Omental fat pad (tissue), 3 donors: ENCODE measurements at regions not wholly inside any gene's neighbourhood (a gene's known extent, or its start where the extent isn't known, plus 50 kb on each side); places are given as distances from the start of the nearest gene placed in this dataset.

Experiments
- ATAC-seq: fragments of 150-250 bp; one replicate; pipeline ENCODE4 v1.9.1; 2016; ENCODE audit warnings: mild to moderate bottlenecking, moderate library complexity; ENCODE audit not compliant: low FRiP score
- DNase-seq: peaks from one replicate; pipeline ENCODE4 v3.0.0-alpha.2; 2019; ENCODE audit warnings: low spot score
- TF ChIP-seq, protein P1 (sequence below), 3 donors: fragments of 450-650 bp; IDR thresholded peaks; one replicate each; pipeline ENCODE4 v1.5.1; 2016 to 2017; ENCODE audit warnings: antibody characterized with exemption in 3 of 3, mild to moderate bottlenecking in 3 of 3, moderate library complexity in 2 of 3

DNA sequence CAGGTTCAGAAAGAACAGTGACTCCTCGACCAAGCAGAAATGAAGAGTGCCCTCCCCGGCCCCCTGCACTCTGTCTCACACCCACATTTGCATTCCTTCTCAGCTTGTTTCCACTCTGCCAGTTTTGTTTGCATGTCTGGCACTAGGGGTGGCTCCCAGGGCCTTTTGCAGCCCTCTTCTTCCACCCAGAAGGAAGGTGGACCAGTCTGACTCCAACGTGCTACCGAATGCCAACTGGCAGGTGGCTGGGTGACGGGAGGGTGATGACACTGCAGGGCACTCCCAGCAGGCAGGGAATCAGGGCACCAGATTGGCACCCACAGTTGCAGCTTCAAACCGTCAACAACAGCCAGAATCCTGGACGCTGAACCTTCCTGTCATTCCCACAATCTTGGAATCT, 371.1 kb downstream of the TXNL1 start:
- TF ChIP-seq, protein P1, sequence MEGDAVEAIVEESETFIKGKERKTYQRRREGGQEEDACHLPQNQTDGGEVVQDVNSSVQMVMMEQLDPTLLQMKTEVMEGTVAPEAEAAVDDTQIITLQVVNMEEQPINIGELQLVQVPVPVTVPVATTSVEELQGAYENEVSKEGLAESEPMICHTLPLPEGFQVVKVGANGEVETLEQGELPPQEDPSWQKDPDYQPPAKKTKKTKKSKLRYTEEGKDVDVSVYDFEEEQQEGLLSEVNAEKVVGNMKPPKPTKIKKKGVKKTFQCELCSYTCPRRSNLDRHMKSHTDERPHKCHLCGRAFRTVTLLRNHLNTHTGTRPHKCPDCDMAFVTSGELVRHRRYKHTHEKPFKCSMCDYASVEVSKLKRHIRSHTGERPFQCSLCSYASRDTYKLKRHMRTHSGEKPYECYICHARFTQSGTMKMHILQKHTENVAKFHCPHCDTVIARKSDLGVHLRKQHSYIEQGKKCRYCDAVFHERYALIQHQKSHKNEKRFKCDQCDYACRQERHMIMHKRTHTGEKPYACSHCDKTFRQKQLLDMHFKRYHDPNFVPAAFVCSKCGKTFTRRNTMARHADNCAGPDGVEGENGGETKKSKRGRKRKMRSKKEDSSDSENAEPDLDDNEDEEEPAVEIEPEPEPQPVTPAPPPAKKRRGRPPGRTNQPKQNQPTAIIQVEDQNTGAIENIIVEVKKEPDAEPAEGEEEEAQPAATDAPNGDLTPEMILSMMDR (IDR thresholded peaks at IDR 0.05): no peak
- ATAC-seq (no peak), DNase-seq (no peak)

DNA sequence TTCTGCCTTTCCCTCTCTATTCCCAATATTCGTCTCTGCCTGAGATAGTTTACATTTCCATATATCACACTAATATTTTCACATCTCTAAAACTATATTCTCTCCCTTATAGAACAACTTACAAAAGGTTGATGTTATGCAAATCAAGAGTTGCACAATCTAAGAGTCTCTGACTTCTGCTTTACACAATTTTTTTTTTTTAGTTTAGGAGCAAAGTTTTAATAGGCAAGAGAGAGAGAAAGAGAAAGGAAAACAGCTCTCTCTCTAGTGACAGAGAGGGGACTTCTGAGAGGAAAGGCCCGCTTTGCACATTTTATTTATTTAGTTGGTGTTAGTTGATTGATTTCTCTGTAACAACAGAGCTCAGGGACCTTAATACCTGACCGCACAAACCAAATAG, 380.2 kb downstream of the TXNL1 start:
- DNase-seq (no peak), ATAC-seq (no peak)
- TF ChIP-seq, protein P1 (IDR thresholded peaks at IDR 0.05): no peak

- TF ChIP-seq, protein P1 (IDR thresholded peaks at IDR 0.05): no peak
- peak; percentile 44 for ATAC-seq
These were observed 381.2 kb downstream of the TXNL1 start for GRCh38 chr18:56257205-56257604.

GRCh38 chr18:56256659-56257058, 381.7 kb downstream of the TXNL1 start:
- TF ChIP-seq, protein P1 (IDR thresholded peaks at IDR 0.05): no peak
- no peak for DNase-seq
- no peak for ATAC-seq

More at GRCh38 chr18:56257205-56257604, 381.2 kb downstream of the TXNL1 start:
- no peak for DNase-seq

DNA sequence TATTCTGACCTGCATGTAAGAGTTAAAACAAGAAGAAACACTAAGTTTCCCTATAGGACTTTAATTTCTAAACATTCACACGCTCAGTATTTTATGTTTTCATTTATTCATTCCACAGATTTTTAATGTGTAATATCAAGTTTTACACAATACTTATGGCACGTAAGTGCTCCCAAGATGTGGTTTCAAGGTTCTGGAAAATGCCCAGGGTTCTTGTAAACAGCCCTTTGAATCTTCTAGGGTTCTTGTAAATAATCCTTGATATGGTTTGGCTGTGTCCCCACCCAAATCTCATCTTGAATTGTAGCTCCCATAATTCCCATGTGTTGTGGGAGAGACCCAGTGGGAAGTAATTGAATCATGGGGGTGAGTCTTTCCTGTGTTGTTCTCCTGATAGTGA, 383.0 kb downstream of the TXNL1 start:
- DNase-seq (no peak), ATAC-seq (no peak)
- TF ChIP-seq, protein P1 (IDR thresholded peaks at IDR 0.05): no peak

- TF ChIP-seq, protein P1 (IDR thresholded peaks at IDR 0.05): no peak
- no peak for DNase-seq
- no peak for ATAC-seq
These were observed 385.9 kb downstream of the TXNL1 start for GRCh38 chr18:56252456-56252855.

DNA sequence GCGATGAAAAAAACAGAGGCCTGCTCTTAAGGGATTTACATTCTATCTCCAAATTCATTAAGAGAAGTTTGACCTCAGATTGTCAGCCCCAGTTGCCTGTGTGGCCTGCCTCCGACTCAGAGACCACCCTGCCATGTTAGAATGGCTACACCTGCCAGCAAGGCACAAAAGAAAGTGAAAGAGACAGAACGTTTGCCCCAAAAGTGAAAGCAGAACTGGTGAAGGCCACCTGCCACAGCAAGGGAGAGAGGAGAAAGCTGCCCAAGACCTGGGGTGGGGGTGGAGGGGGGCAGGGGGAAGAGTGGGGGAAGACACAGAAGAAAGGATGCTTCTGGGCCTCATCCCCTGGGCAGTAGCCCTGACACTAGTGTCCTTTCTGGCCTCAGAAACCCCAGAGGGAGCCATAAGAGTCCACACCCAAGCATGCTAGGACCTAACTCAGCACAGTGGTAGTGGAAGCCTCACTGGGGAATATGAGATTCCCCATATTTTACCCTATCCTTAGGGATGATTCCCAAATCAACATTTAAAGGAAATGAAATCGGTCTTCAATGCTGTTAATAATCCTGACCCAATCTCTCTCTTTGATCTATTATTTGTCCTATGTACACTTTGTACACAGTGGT, 389.7 kb downstream of the TXNL1 start:
- TF ChIP-seq, protein P1 (IDR thresholded peaks at IDR 0.05): no peak
- DNase-seq: no peak
- no peak for ATAC-seq
